ENCODE measurements at regions not wholly inside any gene's neighbourhood (a gene's known extent, or its start where the extent isn't known, plus 50 kb on each side); places are given as distances from the start of the nearest gene placed in this dataset.

GRCh38 chr14:65332141-65332871 is 80.2 kb upstream of the FUT8 start:
- no peaks in the 10 kb centered on the region for H3K27me3 ChIP-seq
- no peak for DNase-seq (ENCODE audit: extremely low spot score)
- no peak overlapping the region for H3K27ac ChIP-seq (replicated peaks in 1 of 4)
- H3K4me1 ChIP-seq = peaks cover 7 to 18% (median 15%) of the 10 kb centered on the region in 4 donors
- intact Hi-C loops (cut with DNase I) = no loop called here
- TF ChIP-seq POLR2A (IDR thresholded peaks at IDR 0.05; ENCODE audit: low read depth) = no peak
- TF ChIP-seq CTCF (IDR thresholded peaks at IDR 0.05) = no peak
- TF ChIP-seq POLR2AphosphoS5 (IDR thresholded peaks at IDR 0.05) = no peak
- no peak for TF ChIP-seq EP300 (IDR thresholded peaks at IDR 0.05)
- WGBS = 95% methylated on average over 2 of the region's 2 CpGs
- no peaks in the 10 kb centered on the region for H3K36me3 ChIP-seq
- no peak overlapping the region for H3K4me3 ChIP-seq
- H3K9me3 ChIP-seq = no peaks in the 10 kb centered on the region

GRCh38 chr14:65333943-65334687 is 78.4 kb upstream of the FUT8 start:
- intact Hi-C loops (cut with DNase I) = no loop called here
- peaks cover 7 to 18% (median 15%) of the 10 kb centered on the region in 4 donors for H3K4me1 ChIP-seq
- TF ChIP-seq POLR2AphosphoS5 (IDR thresholded peaks at IDR 0.05) (peak; percentile 5 to 18), EP300 (IDR thresholded peaks at IDR 0.05) (no peak)
- no peaks in the 10 kb centered on the region for H3K27me3 ChIP-seq
- H3K36me3 ChIP-seq = no peaks in the 10 kb centered on the region
- no peak overlapping the region for H3K4me3 ChIP-seq
- DNase-seq (ENCODE audit: extremely low spot score) = no peak
- peak overlapping the region in 2 of 4 donors; percentile 5 to 20 for H3K27ac ChIP-seq (replicated peaks in 1 of 4)
- WGBS = 40% methylated on average over 8 of the region's 8 CpGs
- no peaks in the 10 kb centered on the region for H3K9me3 ChIP-seq

- Histone ChIP-seq H3K36me3 (no peaks in the 10 kb centered on the region), H3K9me3 (no peaks in the 10 kb centered on the region), H3K4me3 (no peak overlapping the region), H3K27me3 (no peaks in the 10 kb centered on the region), H3K27ac (replicated peaks in 1 of 4) (peak overlapping the region in 2 of 4 donors; percentile 5 to 20), H3K4me1 (peaks cover 7 to 18% (median 15%) of the 10 kb centered on the region in 4 donors)
- intact Hi-C loops (cut with DNase I) = no loop called here
- DNase-seq (ENCODE audit: extremely low spot score) = no peak
- TF ChIP-seq CTCF (IDR thresholded peaks at IDR 0.05) (no peak), POLR2A (IDR thresholded peaks at IDR 0.05; ENCODE audit: low read depth) (no peak), EP300 (IDR thresholded peaks at IDR 0.05) (no peak), POLR2AphosphoS5 (IDR thresholded peaks at IDR 0.05) (no peak)
- WGBS = 82% methylated on average over 8 of the region's 8 CpGs
Measured at GRCh38 chr14:65334765-65335410, 77.6 kb upstream of the FUT8 start.

- Histone ChIP-seq H3K4me1 (peaks cover 7 to 18% (median 15%) of the 10 kb centered on the region in 4 donors), H3K27ac (replicated peaks in 1 of 4) (no peak overlapping the region), H3K9me3 (no peaks in the 10 kb centered on the region), H3K27me3 (no peaks in the 10 kb centered on the region), H3K36me3 (no peaks in the 10 kb centered on the region), H3K4me3 (no peak overlapping the region)
- no peak for DNase-seq (ENCODE audit: extremely low spot score)
- WGBS = 87% methylated on average over 4 of the region's 4 CpGs
- TF ChIP-seq POLR2A (IDR thresholded peaks at IDR 0.05; ENCODE audit: low read depth) (no peak), CTCF (IDR thresholded peaks at IDR 0.05) (no peak), EP300 (IDR thresholded peaks at IDR 0.05) (no peak), POLR2AphosphoS5 (IDR thresholded peaks at IDR 0.05) (no peak)
- intact Hi-C loops (cut with DNase I) = no loop called here
Measured at GRCh38 chr14:65335411-65335947, 77.1 kb upstream of the FUT8 start.

- Histone ChIP-seq H3K4me1 (peaks cover 7 to 18% (median 15%) of the 10 kb centered on the region in 4 donors), H3K27me3 (no peaks in the 10 kb centered on the region), H3K9me3 (no peaks in the 10 kb centered on the region), H3K36me3 (no peaks in the 10 kb centered on the region), H3K4me3 (no peak overlapping the region), H3K27ac (replicated peaks in 1 of 4) (no peak overlapping the region)
- intact Hi-C loops (cut with DNase I) = no loop called here
- DNase-seq (ENCODE audit: extremely low spot score) = no peak
- TF ChIP-seq POLR2AphosphoS5 (IDR thresholded peaks at IDR 0.05) = no peak
- no peak for TF ChIP-seq EP300 (IDR thresholded peaks at IDR 0.05)
- no peak for TF ChIP-seq CTCF (IDR thresholded peaks at IDR 0.05)
- no peak for TF ChIP-seq POLR2A (IDR thresholded peaks at IDR 0.05; ENCODE audit: low read depth)
- 82% methylated on average over 2 of the region's 2 CpGs for WGBS
Measured at GRCh38 chr14:65336191-65336591, 76.3 kb upstream of the FUT8 start.

Data from esophagus muscularis mucosa (tissue), 4 donors.